ENCODE measurements at regions not wholly inside any gene's neighbourhood (a gene's known extent, or its start where the extent isn't known, plus 50 kb on each side); places are given as distances from the start of the nearest gene placed in this dataset.
A peak's percentile ranks its signal among the peaks of the same experiment; 100 is the strongest.
"Not testable (repeated sequence)": the region's sequence is repeated elsewhere in the genome, so short reads cannot be mapped to it uniquely, and the experiment has no call there.

- Histone ChIP-seq H3K27ac (no peak overlapping the region), H3K27me3 (no peaks in the 10 kb centered on the region), H3K4me1 (no peaks in the 10 kb centered on the region), H3K9me3 (no peaks in the 10 kb centered on the region), H3K4me3 (no peak overlapping the region), H3K36me3 (no peaks in the 10 kb centered on the region)
- intact Hi-C loops (cut with DNase I) = no loop called here
- no peak for DNase-seq (ENCODE audit: extremely low spot score in 2 of 2)
- no peak for TF ChIP-seq POLR2AphosphoS5 (IDR thresholded peaks at IDR 0.05; ENCODE audit: insufficient read depth in 1 of 2, low read depth in 1 of 2)
- TF ChIP-seq CTCF (IDR thresholded peaks at IDR 0.05) = no peak
- no peak for TF ChIP-seq POLR2A (IDR thresholded peaks at IDR 0.05)
Observed at GRCh38 chr6:163751032-163751525, 336.6 kb downstream of the QKI start.

- no peaks in the 10 kb centered on the region for H3K9me3 ChIP-seq
- H3K36me3 ChIP-seq = no peaks in the 10 kb centered on the region
- intact Hi-C loops (cut with DNase I) = no loop called here
- no peak overlapping the region for H3K27ac ChIP-seq
- DNase-seq (ENCODE audit: extremely low spot score in 2 of 2) = no peak
- TF ChIP-seq POLR2AphosphoS5 (IDR thresholded peaks at IDR 0.05; ENCODE audit: insufficient read depth in 1 of 2, low read depth in 1 of 2) (no peak), POLR2A (IDR thresholded peaks at IDR 0.05) (no peak), CTCF (IDR thresholded peaks at IDR 0.05) (no peak)
- no peaks in the 10 kb centered on the region for H3K27me3 ChIP-seq
- H3K4me1 ChIP-seq = no peaks in the 10 kb centered on the region
- H3K4me3 ChIP-seq = no peak overlapping the region
Observed at GRCh38 chr6:163750431-163751031, 336.0 kb downstream of the QKI start.

- Histone ChIP-seq H3K27ac (no peak overlapping the region), H3K27me3 (no peaks in the 10 kb centered on the region), H3K9me3 (no peaks in the 10 kb centered on the region), H3K36me3 (no peaks in the 10 kb centered on the region), H3K4me1 (no peaks in the 10 kb centered on the region), H3K4me3 (no peak overlapping the region)
- TF ChIP-seq POLR2AphosphoS5 (IDR thresholded peaks at IDR 0.05; ENCODE audit: insufficient read depth in 1 of 2, low read depth in 1 of 2) (no peak), CTCF (IDR thresholded peaks at IDR 0.05) (no peak), POLR2A (IDR thresholded peaks at IDR 0.05) (no peak)
- DNase-seq (ENCODE audit: extremely low spot score in 2 of 2) = no peak
- intact Hi-C loops (cut with DNase I) = no loop called here
Observed at GRCh38 chr6:163748886-163749285, 334.4 kb downstream of the QKI start.

GRCh38 chr6:163748036-163748435 is 333.5 kb downstream of the QKI start:
- TF ChIP-seq POLR2AphosphoS5 (IDR thresholded peaks at IDR 0.05; ENCODE audit: insufficient read depth in 1 of 2, low read depth in 1 of 2) = no peak
- TF ChIP-seq POLR2A (IDR thresholded peaks at IDR 0.05) = no peak
- no peak for TF ChIP-seq CTCF (IDR thresholded peaks at IDR 0.05)
- intact Hi-C loops (cut with DNase I) = no loop called here
- Histone ChIP-seq H3K9me3 (no peaks in the 10 kb centered on the region), H3K27me3 (no peaks in the 10 kb centered on the region), H3K27ac (no peak overlapping the region), H3K36me3 (no peaks in the 10 kb centered on the region), H3K4me1 (no peaks in the 10 kb centered on the region), H3K4me3 (no peak overlapping the region)
- no peak for DNase-seq (ENCODE audit: extremely low spot score in 2 of 2)

GRCh38 chr6:163747058-163747457 is 332.5 kb downstream of the QKI start:
- intact Hi-C loops (cut with DNase I); H3K27me3 ChIP-seq; H3K4me1 ChIP-seq; H3K36me3 ChIP-seq; H3K9me3 ChIP-seq; H3K27ac ChIP-seq; H3K4me3 ChIP-seq: not testable (repeated sequence)
- DNase-seq (ENCODE audit: extremely low spot score in 2 of 2) = peak; percentile 9 to 54
